Tibial nerve (tissue), 4 donors: ENCODE measurements at regions not wholly inside any gene's neighbourhood (a gene's known extent, or its start where the extent isn't known, plus 50 kb on each side); places are given as distances from the start of the nearest gene placed in this dataset.

Experiments
- CTCF ChIP-seq, 5 experiments: fragments of 200-600 bp in 3 of 5; fragments of 450-650 bp in 2 of 5; sonication (generic) in 3 of 5; IDR thresholded peaks; one replicate each; pipeline ENCODE4 v1.5.1; 2016 to 2019; ENCODE audit warnings: antibody characterized with exemption in 5 of 5, mild to moderate bottlenecking in 3 of 5, moderate library complexity in 2 of 5
- EP300 ChIP-seq, 2 donors: sonication (generic); formaldehyde crosslinking; IDR thresholded peaks; one replicate each; pipeline ENCODE4 v1.6.1; 2017; ENCODE audit warnings: antibody characterized with exemption in 2 of 2, mild to moderate bottlenecking in 1 of 2
- POLR2A ChIP-seq, 2 donors: fragments of 450-650 bp; IDR thresholded peaks; one replicate each; pipeline ENCODE4 v1.6.1; 2017; ENCODE audit warnings: antibody characterized with exemption in 2 of 2, mild to moderate bottlenecking in 2 of 2, moderate library complexity in 2 of 2

GRCh38 chr2:48131539-48132270 is 182.8 kb upstream of the FOXN2 start:
- TF ChIP-seq CTCF (IDR thresholded peaks at IDR 0.05) (no peak), EP300 (IDR thresholded peaks at IDR 0.05) (no peak), POLR2A (IDR thresholded peaks at IDR 0.05) (no peak)
